GM12878 (cell line): ENCODE measurements at regions not wholly inside any gene's neighbourhood (a gene's known extent, or its start where the extent isn't known, plus 50 kb on each side); places are given as distances from the start of the nearest gene placed in this dataset.

ENCODE experiments used
- ATAC-seq: fragments of 200-7000 bp; cut with Tn5 transposase; 3 replicates; pipeline ENCODE4 v1.9.1; 2020; ENCODE audit warnings: mild to moderate bottlenecking, moderate library complexity
- BruUV-seq: library from RNA; stranded (reverse); fragments of 400-500 nt; replicated peaks from 2 replicates; lab custom pipeline; 2021; lab: Mats Ljungman, UMichigan
- CTCF ChIA-PET: fragments of 300-600 bp; sonication (Branson Sonifier 250); formaldehyde crosslinking; extraction: SDS; loops from one replicate; lab custom pipeline; 2021; ENCODE audit warnings: inconsistent platforms; lab: Yijun Ruan, JAX
- POLR2A ChIA-PET: fragments of 350-600 bp; formaldehyde crosslinking; extraction: SDS; loops from one replicate; lab custom pipeline; 2021; ENCODE audit warnings: inconsistent platforms; lab: Charles Lee
- RAD21 ChIA-PET: fragments of 300-600 bp; sonication (Branson Sonifier 250); formaldehyde crosslinking; loops from one replicate; lab custom pipeline; 2023; ENCODE audit warnings: antibody characterized with exemption; ENCODE audit not compliant: unreplicated experiment; lab: Charles Lee
- SMC1A ChIA-PET: fragments of 300-600 bp; sonication (Branson Sonifier 250); formaldehyde crosslinking; loops from one replicate; lab custom pipeline; 2023; ENCODE audit not compliant: unreplicated experiment, uncharacterized antibody; lab: Charles Lee
- DNase-seq: peaks from one replicate; pipeline ENCODE4 v3.0.0-alpha.2; 2011; ENCODE audit warnings: low read depth, low spot score
- FAIRE-seq: peaks from 3 replicates; lab custom pipeline; 2011; peaks lifted over from hg19 to GRCh38; lab: Jason Lieb, UNC
- H2AFZ ChIP-seq: 2 replicates; pipeline ENCODE4 v1.6.0; 2011; ENCODE audit warnings: low read depth, low read length, control low read depth; ENCODE audit not compliant: control insufficient read depth
- H3K27ac ChIP-seq: 2 replicates; pipeline ENCODE4 v1.5.1; 2011; ENCODE audit warnings: control low read depth; ENCODE audit not compliant: control insufficient read depth, insufficient read depth
- H3K27me3 ChIP-seq, 2 experiments: replicated peaks in 1 of 2; 2 replicates each; pipeline versions ENCODE4 v1.6.0 to v1.6.1; 2011; ENCODE audit warnings: low read length in 1 of 2; ENCODE audit not compliant: control insufficient read depth in 2 of 2, insufficient read depth in 2 of 2
- H3K36me3 ChIP-seq, 2 experiments: 2 replicates each; pipeline ENCODE4 v1.5.1; 2011; ENCODE audit warnings: low read length in 1 of 2; ENCODE audit not compliant: control insufficient read depth in 2 of 2, insufficient read depth in 2 of 2
- H3K4me1 ChIP-seq: 2 replicates; pipeline ENCODE4 v1.6.1; 2011; ENCODE audit warnings: mild to moderate bottlenecking, low read length, moderate library complexity, mixed read lengths; ENCODE audit not compliant: control insufficient read depth, insufficient read depth
- H3K4me2 ChIP-seq: 2 replicates; pipeline ENCODE4 v1.6.0; 2011; ENCODE audit warnings: control low read depth; ENCODE audit not compliant: control insufficient read depth, insufficient read depth
- H3K4me3 ChIP-seq: fragments of 200-600 bp; sonication (generic); 2 replicates; pipeline ENCODE4 v1.5.1; 2016
- H3K79me2 ChIP-seq: 2 replicates; pipeline ENCODE4 v1.6.0; 2011; ENCODE audit warnings: low read length; ENCODE audit not compliant: control insufficient read depth, insufficient read depth
- H3K9ac ChIP-seq: 2 replicates; pipeline ENCODE4 v1.8.0; 2011; ENCODE audit warnings: low read length, control low read depth, mixed read lengths; ENCODE audit not compliant: control insufficient read depth, insufficient read depth
- H3K9me3 ChIP-seq: replicated peaks from 3 replicates; pipeline ENCODE4 v1.5.1; 2011; ENCODE audit warnings: mild to moderate bottlenecking, low read length; ENCODE audit not compliant: control insufficient read depth, insufficient read depth
- H4K20me1 ChIP-seq: 2 replicates; pipeline ENCODE4 v1.6.0; 2011; ENCODE audit not compliant: control insufficient read depth, insufficient read depth
- BACH1 ChIP-seq: fragments of 450-650 bp; IDR thresholded peaks from 2 replicates; pipeline ENCODE4 v1.6.1; 2017; ENCODE audit warnings: mild to moderate bottlenecking, borderline replicate concordance
- BCL11A ChIP-seq: IDR thresholded peaks from 2 replicates; pipeline ENCODE4 v1.6.1; 2011; ENCODE audit warnings: low read depth, low read length
- CHD1 ChIP-seq: IDR thresholded peaks from 2 replicates; pipeline ENCODE4 v1.6.1; 2012; ENCODE audit warnings: low read depth, low read length, improper control_type of control experiment
- CHD2 ChIP-seq: IDR thresholded peaks from 2 replicates; pipeline ENCODE4 v1.6.1; 2011; ENCODE audit warnings: low read depth, low read length, improper control_type of control experiment, borderline replicate concordance
- CHD4 ChIP-seq: fragments of 200-600 bp; sonication (generic); IDR thresholded peaks from 2 replicates; pipeline ENCODE4 v1.6.1; 2016; ENCODE audit warnings: mild to moderate bottlenecking
- ETV6 ChIP-seq, 2 experiments: fragments of 450-650 bp in 1 of 2; IDR thresholded peaks in 1 of 2; conservative IDR thresholded peaks in 1 of 2; 2 replicates each; pipeline ENCODE4 v1.6.1; 2014; ENCODE audit warnings: antibody characterized with exemption in 1 of 2, borderline replicate concordance in 1 of 2, low read depth in 1 of 2, mild to moderate bottlenecking in 1 of 2, moderate library complexity in 1 of 2
- JUND ChIP-seq: IDR thresholded peaks from 2 replicates; pipeline ENCODE4 v1.6.1; 2012; ENCODE audit warnings: low read depth, mild to moderate bottlenecking, low read length, improper control_type of control experiment, moderate library complexity
- MYC ChIP-seq: IDR thresholded peaks from 2 replicates; pipeline ENCODE4 v1.6.1; 2011; ENCODE audit warnings: mild to moderate bottlenecking, low read length, moderate library complexity, inconsistent platforms; ENCODE audit not compliant: insufficient read depth, insufficient replicate concordance, insufficient read length, severe bottlenecking
- NFXL1 ChIP-seq: fragments of 450-650 bp; IDR thresholded peaks from 2 replicates; pipeline ENCODE4 v1.6.1; 2017; ENCODE audit warnings: antibody characterized with exemption, mild to moderate bottlenecking, borderline replicate concordance
- NFYB ChIP-seq: IDR thresholded peaks from 2 replicates; pipeline ENCODE4 v1.6.1; 2011; ENCODE audit warnings: low read depth, mild to moderate bottlenecking, low read length, improper control_type of control experiment, moderate library complexity; ENCODE audit not compliant: insufficient read depth
- PAX8 ChIP-seq: fragments of 450-650 bp; IDR thresholded peaks from 2 replicates; pipeline ENCODE4 v1.6.1; 2017; ENCODE audit warnings: mild to moderate bottlenecking, moderate library complexity
- TAF1 ChIP-seq: IDR thresholded peaks from 2 replicates; pipeline ENCODE4 v1.6.1; 2011; ENCODE audit warnings: mild to moderate bottlenecking, low read depth, low read length, borderline replicate concordance
- TARDBP ChIP-seq: IDR thresholded peaks from 2 replicates; pipeline ENCODE4 v1.6.1; 2016; ENCODE audit warnings: borderline replicate concordance
- TCF12 ChIP-seq: IDR thresholded peaks from 2 replicates; pipeline ENCODE4 v1.6.1; 2011; ENCODE audit warnings: low read depth, mild to moderate bottlenecking, low read length
- ZNF24 ChIP-seq: fragments of 450-650 bp; IDR thresholded peaks from 2 replicates; pipeline ENCODE4 v1.6.1; 2017; ENCODE audit warnings: antibody characterized with exemption, mild to moderate bottlenecking
- WGBS: methylation state at CpG from one replicate; pipeline ENCODE4 v1.1.6; 2016; ENCODE audit warnings: low lambda C conversion rate; ENCODE audit not compliant: insufficient replicate concordance, insufficient coverage; ENCODE audit errors: missing lambda C conversion rate; 5-methylcytosine and 5-hydroxymethylcytosine counted together
- in situ Hi-C: fragments of 300-500 bp; cut with MboI; formaldehyde crosslinking; loops from 9 replicates; pipeline ENCODE4 v1.14.3; 2018; ENCODE audit warnings: mixed read lengths
- intact Hi-C: fragments of 100-400 bp; cut with micrococcal nuclease; formaldehyde crosslinking; loops from one replicate; pipeline ENCODE4 v1.14.2; 2022; ENCODE audit not compliant: unreplicated experiment
- TF ChIP-seq, protein P1 (sequence below): fragments of 450-650 bp; IDR thresholded peaks from 2 replicates; pipeline ENCODE4 v1.6.1; 2018; ENCODE audit warnings: borderline replicate concordance, mild to moderate bottlenecking; ENCODE audit not compliant: partially characterized antibody
- TF ChIP-seq, protein P2 (sequence below): IDR thresholded peaks from 2 replicates; pipeline ENCODE4 v1.6.1; 2011; ENCODE audit warnings: borderline replicate concordance, low read depth, mild to moderate bottlenecking, moderate library complexity, low read length; ENCODE audit not compliant: insufficient read depth, poor library complexity, severe bottlenecking
- TF ChIP-seq, protein P3 (sequence below): fragments of 450-650 bp; formaldehyde crosslinking; IDR thresholded peaks from 2 replicates; pipeline ENCODE4 v1.4.0; 2022; ENCODE audit warnings: mild to moderate bottlenecking, moderate library complexity

DNA sequence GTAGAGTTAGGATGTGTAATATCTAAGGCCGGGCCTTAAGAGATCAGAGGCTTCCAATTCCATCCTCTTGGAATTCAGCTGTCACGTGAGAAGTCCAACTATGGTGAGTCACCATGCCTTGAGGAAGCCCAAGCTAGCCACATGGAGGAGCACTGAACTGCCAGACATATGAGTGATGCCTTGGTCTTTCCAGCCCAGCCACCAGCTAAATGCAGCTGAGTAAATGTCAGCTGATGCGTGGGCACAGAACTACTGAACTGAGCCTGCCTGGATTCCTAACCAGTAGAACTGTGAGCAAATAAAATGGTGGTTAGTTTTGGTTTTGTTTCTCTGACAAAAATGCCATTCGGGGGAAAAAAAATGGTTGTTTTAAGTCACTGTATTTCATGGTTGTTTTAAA is 153.7 kb upstream of the SERTAD2 start:
- no peaks in the 10 kb centered on the region for H3K27me3 ChIP-seq
- H2AFZ ChIP-seq = peak overlapping the region; percentile 67
- peak; percentile 57 for FAIRE-seq
- TF ChIP-seq, protein P1, sequence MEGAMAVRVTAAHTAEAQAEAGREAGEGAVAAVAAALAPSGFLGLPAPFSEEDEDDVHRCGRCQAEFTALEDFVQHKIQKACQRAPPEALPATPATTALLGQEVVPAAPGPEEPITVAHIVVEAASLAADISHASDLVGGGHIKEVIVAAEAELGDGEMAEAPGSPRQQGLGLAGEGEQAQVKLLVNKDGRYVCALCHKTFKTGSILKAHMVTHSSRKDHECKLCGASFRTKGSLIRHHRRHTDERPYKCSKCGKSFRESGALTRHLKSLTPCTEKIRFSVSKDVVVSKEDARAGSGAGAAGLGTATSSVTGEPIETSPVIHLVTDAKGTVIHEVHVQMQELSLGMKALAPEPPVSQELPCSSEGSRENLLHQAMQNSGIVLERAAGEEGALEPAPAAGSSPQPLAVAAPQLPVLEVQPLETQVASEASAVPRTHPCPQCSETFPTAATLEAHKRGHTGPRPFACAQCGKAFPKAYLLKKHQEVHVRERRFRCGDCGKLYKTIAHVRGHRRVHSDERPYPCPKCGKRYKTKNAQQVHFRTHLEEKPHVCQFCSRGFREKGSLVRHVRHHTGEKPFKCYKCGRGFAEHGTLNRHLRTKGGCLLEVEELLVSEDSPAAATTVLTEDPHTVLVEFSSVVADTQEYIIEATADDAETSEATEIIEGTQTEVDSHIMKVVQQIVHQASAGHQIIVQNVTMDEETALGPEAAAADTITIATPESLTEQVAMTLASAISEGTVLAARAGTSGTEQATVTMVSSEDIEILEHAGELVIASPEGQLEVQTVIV = no peak
- no peak for TF ChIP-seq PAX8
- TF ChIP-seq MYC = no peak
- no peak for TF ChIP-seq CHD2
- no peak for TF ChIP-seq ZNF24
- TF ChIP-seq CHD1 = no peak
- 0 out of 2 replicates have a peak, but pooled peaks have one; percentile 38 for TF ChIP-seq TCF12
- TF ChIP-seq ETV6 (conservative IDR thresholded peaks at IDR 0.05 in 1 of 2, IDR thresholded peaks at IDR 0.05 in 1 of 2; ENCODE audit: borderline replicate concordance in 1 of 2, low read depth in 1 of 2) = no peak
- TF ChIP-seq CHD4 = no peak
- peak; percentile 42; the same call in 1 of the 2 replicates for TF ChIP-seq BCL11A
- TF ChIP-seq NFYB = no peak
- TF ChIP-seq TAF1 = no peak
- no peak for TF ChIP-seq NFXL1
- TF ChIP-seq, protein P2, sequence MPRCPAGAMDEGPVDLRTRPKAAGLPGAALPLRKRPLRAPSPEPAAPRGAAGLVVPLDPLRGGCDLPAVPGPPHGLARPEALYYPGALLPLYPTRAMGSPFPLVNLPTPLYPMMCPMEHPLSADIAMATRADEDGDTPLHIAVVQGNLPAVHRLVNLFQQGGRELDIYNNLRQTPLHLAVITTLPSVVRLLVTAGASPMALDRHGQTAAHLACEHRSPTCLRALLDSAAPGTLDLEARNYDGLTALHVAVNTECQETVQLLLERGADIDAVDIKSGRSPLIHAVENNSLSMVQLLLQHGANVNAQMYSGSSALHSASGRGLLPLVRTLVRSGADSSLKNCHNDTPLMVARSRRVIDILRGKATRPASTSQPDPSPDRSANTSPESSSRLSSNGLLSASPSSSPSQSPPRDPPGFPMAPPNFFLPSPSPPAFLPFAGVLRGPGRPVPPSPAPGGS = no peak
- TF ChIP-seq, protein P3, sequence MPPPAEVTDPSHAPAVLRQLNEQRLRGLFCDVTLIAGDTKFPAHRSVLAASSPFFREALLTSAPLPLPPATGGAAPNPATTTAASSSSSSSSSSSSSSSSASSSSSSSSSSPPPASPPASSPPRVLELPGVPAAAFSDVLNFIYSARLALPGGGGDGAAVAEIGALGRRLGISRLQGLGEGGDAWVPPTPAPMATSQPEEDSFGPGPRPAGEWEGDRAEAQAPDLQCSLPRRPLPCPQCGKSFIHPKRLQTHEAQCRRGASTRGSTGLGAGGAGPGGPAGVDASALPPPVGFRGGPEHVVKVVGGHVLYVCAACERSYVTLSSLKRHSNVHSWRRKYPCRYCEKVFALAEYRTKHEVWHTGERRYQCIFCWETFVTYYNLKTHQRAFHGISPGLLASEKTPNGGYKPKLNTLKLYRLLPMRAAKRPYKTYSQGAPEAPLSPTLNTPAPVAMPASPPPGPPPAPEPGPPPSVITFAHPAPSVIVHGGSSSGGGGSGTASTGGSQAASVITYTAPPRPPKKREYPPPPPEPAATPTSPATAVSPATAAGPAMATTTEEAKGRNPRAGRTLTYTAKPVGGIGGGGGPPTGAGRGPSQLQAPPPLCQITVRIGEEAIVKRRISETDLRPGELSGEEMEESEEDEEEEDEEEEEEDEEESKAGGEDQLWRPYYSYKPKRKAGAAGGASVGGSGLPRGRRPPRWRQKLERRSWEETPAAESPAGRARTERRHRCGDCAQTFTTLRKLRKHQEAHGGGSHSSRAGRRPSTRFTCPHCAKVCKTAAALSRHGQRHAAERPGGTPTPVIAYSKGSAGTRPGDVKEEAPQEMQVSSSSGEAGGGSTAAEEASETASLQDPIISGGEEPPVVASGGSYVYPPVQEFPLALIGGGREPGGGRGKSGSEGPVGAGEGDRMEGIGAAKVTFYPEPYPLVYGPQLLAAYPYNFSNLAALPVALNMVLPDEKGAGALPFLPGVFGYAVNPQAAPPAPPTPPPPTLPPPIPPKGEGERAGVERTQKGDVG (CRISPR knock-in tag) = no peak
- TF ChIP-seq TARDBP = no peak
- TF ChIP-seq JUND = no peak
- no peak for TF ChIP-seq BACH1

More for the DNA sequence above, 153.7 kb upstream of the SERTAD2 start:
- Histone ChIP-seq H3K4me3 (no peak overlapping the region), H3K4me1 (peaks cover 11% of the 10 kb centered on the region), H3K36me3 (no peaks in the 10 kb centered on the region), H3K4me2 (peak overlapping the region; percentile 27), H3K9ac (no peak overlapping the region), H4K20me1 (no peaks in the 10 kb centered on the region), H3K79me2 (no peaks in the 10 kb centered on the region), H3K9me3 (no peaks in the 10 kb centered on the region; the same call in 2 of the 3 replicates), H3K27ac (peak overlapping the region; percentile 42; the same call in 1 of the 2 replicates)
- CTCF ChIA-PET = interaction anchor here (1.0 to 1.5 kb wide), 3 partner anchors 14 to 145 kb away, joined by 3 read pairs; no protein-coding TSS in a partner anchor
- intact Hi-C loops (no loop called here), in situ Hi-C loops (no loop called here)
- SMC1A ChIA-PET = interaction anchor here (1.0 to 2.3 kb wide), 4 partner anchors 9 to 200 kb away, joined by 3 to 7 read pairs (median 5); no protein-coding TSS in a partner anchor
- ATAC-seq (peak; percentile 89), DNase-seq (peak; percentile 53)
- POLR2A ChIA-PET = interaction anchor here (0.5 to 2.1 kb wide), 2 partner anchors 13 to 321 kb away, joined by 3 to 8 read pairs; no protein-coding TSS in a partner anchor
- WGBS = 40% methylated on average over 4 of the region's 4 CpGs
- no TSS peak for BruUV-seq
- RAD21 ChIA-PET = interaction anchor here (1.1 to 1.8 kb wide), 2 partner anchors 57 to 153 kb away, joined by 3 to 4 read pairs; partner anchors contain the start of gene SERTAD2
